ENCODE measurements at regions not wholly inside any gene's neighbourhood (a gene's known extent, or its start where the extent isn't known, plus 50 kb on each side); places are given as distances from the start of the nearest gene placed in this dataset.
"Not testable (repeated sequence)": the region's sequence is repeated elsewhere in the genome, so short reads cannot be mapped to it uniquely, and the experiment has no call there.

GRCh38 chr10:27388761-27389399 lies 115.2 kb upstream of the RAB18 start:
- ATAC-seq = no peak

- no peak for ATAC-seq
Measured at GRCh38 chr10:27383595-27384542, 120.2 kb upstream of the RAB18 start.

GRCh38 chr10:27382176-27382575 lies 121.9 kb upstream of the RAB18 start:
- no peak for ATAC-seq

- ATAC-seq = no peak
Measured at GRCh38 chr10:27380929-27381358, 123.2 kb upstream of the RAB18 start.

GRCh38 chr10:27379041-27379440 lies 125.1 kb upstream of the RAB18 start:
- ATAC-seq = not testable (repeated sequence)

- ATAC-seq = no peak
Measured at GRCh38 chr10:27373566-27374160, 130.4 kb upstream of the RAB18 start.

GRCh38 chr10:27372095-27372494 lies 131.5 kb upstream of the ACBD5 start:
- no peak for ATAC-seq

- ATAC-seq = not testable (repeated sequence)
Measured at GRCh38 chr10:27371375-27371774, 130.8 kb upstream of the ACBD5 start.

- ATAC-seq = no peak
Measured at GRCh38 chr10:27369880-27370279, 129.3 kb upstream of the ACBD5 start.

GRCh38 chr10:27368706-27369105 lies 128.1 kb upstream of the ACBD5 start:
- no peak for ATAC-seq

- no peak for ATAC-seq
Measured at GRCh38 chr10:27366769-27367168, 126.2 kb upstream of the ACBD5 start.

- no peak for ATAC-seq
Measured at GRCh38 chr10:27364028-27364427, 123.4 kb upstream of the ACBD5 start.

- peak; percentile 91 to 92 for ATAC-seq
Measured at GRCh38 chr10:27360581-27361172, 120.1 kb upstream of the ACBD5 start.

GRCh38 chr10:27359792-27360355 lies 119.3 kb upstream of the ACBD5 start:
- no peak for ATAC-seq

- no peak for ATAC-seq
Measured at GRCh38 chr10:27356738-27357137, 116.1 kb upstream of the ACBD5 start.

GRCh38 chr10:27355918-27356573 lies 115.4 kb upstream of the ACBD5 start:
- ATAC-seq = no peak

GRCh38 chr10:27354643-27355270 lies 114.2 kb upstream of the ACBD5 start:
- ATAC-seq = peak; percentile 53 to 55

GRCh38 chr10:27354100-27354499 lies 113.5 kb upstream of the ACBD5 start:
- not testable (repeated sequence) for ATAC-seq

- ATAC-seq = no peak
Measured at GRCh38 chr10:27349987-27350386, 109.4 kb upstream of the ACBD5 start.

- not testable (repeated sequence) for ATAC-seq
Measured at GRCh38 chr10:27347827-27348207, 107.2 kb upstream of the ACBD5 start.

GRCh38 chr10:27345455-27345920 lies 104.9 kb upstream of the ACBD5 start:
- ATAC-seq = no peak
